COLO668 (cell line): ENCODE measurements at regions not wholly inside any gene's neighbourhood (a gene's known extent, or its start where the extent isn't known, plus 50 kb on each side); places are given as distances from the start of the nearest gene placed in this dataset.
"Not testable (repeated sequence)": the region's sequence is repeated elsewhere in the genome, so short reads cannot be mapped to it uniquely, and the experiment has no call there.

ENCODE experiments used
- DNase-seq: peaks from one replicate; lab custom pipeline; 2025; ENCODE audit not compliant: unreplicated experiment; lab: John Stamatoyannopoulos, UW

DNA sequence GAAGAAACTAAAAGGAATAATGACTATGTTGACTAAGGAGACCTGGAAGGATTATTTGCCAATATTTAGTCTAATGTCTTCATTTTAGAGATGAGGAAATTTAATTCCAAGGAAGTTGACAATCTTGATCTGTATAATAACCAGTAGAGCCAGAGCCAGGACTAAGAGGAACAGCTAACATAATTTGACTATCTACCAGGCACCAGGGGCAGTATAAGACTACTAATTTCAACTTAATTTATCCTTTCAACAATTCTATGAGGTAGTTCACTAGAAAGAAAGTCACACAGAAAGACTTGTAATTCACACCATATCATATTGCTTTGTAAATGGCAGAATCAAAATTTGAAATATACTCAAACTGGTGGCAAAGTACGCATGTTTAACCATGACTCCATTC, 273.0 kb upstream of the STXBP5 start:
- DNase-seq = no peak

DNA sequence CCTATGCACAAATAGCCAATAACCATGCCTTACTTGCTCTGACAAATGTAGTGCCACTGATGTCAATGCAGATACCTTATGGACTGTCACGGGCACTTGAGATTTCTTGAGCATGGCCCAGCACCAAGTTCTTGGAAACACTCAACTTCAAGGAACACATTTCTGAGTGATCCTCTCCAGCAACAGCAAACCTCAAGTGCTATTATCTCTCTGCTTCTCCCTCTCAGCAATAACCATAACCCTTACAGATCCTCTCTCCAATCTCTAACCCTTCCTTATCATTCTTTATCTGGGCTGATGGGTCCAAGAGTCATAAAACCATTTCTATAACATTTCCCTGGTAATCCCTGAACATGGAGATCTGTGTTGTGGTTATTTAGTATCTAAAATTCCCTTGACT, 266.9 kb upstream of the STXBP5 start:
- DNase-seq = no peak

DNA sequence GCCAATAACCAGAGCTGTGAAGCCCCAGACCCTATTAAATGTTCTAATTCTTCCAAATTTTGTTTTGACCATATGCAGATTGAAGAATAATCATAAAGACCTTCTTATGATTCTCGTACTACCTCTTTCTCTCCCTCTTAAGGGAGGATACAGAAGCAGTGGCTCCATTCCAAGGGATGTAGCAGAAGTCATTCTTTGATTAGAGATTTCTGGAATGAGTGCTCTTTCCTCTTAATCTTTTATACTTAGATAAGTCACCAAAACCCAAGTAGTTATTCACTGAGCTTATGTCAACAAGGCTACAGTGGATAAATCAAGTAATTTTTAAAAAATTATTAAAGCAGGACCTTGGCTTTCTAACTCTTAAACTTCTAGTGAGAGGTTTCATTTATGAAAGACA, 266.0 kb upstream of the STXBP5 start:
- DNase-seq = no peak

DNA sequence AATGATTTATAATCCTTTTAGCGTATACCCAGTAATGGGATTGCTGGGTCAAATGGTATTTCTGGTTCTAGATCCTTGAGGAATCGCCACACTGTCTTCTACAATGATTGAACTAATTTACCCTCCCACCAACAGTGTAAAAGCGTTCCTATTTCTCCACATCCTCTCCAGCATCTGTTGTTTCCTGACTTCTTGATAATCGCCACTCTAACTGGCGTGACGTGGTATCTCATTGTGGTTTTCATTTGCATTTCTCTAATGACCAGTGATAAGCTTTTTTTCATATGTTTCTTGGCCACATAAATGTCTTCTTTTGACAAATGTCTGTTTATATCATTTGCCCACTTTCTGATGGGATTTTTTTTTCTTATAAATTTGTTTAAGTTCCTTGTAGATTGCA, 264.8 kb upstream of the STXBP5 start:
- DNase-seq = not testable (repeated sequence)

DNA sequence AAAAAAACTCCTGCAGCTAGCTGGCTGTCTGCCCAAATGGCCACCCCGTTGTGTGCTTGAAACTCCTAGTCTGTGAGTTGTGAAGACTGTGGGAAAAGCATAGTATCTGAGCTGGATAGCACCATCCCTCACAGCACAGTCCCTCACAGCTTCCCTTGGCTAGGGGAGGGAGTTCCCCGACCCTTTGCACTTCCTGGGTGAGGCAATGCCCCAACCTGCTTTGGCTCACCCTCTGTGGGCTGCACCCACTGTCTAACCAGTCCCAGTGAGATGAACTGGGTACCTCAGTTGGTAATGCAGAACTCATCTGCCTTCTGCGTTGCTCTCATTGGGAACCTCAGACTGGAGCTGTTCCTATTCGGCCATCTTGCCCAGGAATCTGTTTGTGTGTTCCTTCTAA, 260.6 kb upstream of the STXBP5 start:
- DNase-seq = no peak

DNA sequence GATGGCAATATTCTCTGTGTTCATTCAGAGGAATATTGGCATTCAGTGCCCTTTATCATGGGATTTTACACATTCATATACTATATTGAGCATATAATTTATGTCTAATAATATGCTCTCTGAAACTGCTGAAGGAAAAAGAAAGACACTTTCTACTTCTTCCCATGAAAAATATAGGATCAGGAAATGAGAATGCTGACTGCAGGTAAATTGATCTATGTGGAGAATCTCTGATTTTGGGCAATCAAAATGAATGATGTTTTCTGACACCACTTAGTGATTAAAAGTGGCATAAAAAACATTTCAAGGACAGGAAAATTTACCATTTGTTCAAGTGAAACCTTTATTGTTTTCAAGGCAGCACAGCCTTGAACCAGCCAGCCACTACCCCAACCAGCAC, 260.1 kb upstream of the STXBP5 start:
- no peak for DNase-seq

DNA sequence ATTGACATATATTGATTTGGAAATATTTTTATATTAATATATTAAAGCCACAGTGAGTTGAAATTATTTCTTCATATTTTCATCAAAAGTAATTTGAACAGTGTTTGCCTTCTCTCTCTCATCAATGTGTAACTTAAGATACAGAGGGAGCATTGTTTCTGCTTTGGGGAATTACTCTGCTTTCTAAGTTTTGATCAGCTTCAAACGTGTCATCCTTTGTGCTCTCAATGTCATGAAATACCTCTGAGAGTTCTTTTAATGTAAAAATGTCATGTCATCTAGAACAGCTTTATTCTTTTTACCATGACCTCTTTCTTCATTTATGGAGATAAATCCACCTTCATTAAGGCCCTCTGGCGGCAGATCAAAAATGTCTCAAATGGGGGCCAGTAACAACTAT, 259.4 kb upstream of the STXBP5 start:
- DNase-seq = no peak

DNA sequence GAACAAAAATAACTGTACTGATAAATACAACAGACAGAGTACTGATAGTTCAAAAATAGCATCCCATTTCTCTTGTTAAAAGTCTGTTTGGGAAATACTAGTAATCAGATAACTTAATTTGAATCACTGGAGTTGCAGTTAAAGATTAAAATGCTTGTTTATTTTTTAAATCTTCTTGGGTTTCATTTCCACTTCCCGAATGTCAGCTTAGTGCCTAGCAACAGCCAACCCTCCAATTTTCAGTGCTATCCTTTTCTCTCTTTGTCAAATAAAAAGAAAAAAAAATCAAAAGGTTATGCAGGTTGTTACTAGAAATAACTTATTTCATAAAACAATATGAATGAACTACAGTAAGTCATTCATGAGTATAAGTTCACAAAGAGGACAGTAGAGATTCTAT, 257.7 kb upstream of the STXBP5 start:
- no peak for DNase-seq

DNA sequence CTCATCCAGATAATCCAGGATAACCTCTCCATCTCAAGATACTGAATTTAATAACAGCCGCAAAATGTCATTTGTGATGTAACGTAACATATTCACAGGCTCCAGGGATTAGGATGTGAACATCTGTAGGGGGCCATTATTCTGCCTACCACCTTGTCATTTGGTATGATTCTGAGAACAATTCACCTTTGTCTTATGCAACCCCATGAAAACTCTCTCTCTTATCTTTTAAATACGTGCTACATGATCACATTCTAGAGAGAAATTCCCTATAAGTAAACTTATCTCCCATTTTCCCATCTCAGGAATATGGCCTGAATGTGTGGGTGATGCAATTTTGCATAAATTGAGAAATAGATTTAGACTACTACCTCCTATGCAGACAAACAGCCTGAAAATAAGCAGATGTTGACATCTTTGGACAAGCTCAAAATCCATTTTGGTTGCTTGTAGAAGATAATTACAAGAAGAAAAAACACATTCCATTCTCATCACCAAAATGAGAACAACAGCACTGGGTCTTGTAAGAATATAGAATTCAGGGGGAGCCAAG, 255.4 kb upstream of the STXBP5 start:
- no peak for DNase-seq

DNA sequence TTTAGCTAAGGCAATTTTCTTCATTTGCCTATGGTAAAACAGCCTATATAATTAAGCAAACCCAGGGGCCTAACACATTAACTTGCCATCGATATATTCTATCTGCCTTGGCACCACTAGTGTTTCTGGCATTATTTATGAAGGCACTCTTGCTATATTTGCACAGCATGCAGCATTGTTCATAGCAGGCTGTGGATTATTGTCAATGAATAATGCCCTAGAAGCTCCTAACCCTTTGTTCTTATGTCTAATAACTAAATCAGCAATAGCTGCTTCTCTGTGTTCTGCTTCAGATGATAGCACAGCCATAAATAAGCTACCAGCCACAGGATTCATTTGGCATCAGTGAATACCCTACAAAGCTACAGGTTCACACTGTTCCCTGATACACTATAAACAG, 254.8 kb upstream of the STXBP5 start:
- DNase-seq = peak; percentile 1

DNA sequence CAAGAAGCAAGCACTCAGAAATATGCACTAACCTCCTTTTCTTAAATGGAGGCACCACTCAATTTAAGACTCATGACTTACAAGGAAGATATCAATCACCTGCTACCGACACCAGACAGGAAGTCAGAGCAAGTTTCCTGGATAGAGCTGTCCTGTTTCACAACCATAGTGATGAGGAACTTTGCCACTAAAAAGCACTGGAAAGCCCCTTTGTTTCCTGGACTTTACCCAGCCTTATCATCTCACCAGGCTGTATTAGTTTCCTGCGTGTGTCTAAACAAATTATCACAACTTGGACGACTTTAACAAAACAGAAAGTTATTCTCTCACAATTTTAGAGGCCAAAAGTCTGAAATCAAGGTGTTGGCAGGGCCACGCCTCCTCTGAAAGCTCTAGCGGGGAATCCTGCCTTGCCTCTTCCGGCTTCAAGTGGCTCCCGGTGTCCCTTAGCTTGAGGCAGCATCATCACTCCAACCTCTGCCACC, 253.8 kb upstream of the STXBP5 start:
- no peak for DNase-seq

DNA sequence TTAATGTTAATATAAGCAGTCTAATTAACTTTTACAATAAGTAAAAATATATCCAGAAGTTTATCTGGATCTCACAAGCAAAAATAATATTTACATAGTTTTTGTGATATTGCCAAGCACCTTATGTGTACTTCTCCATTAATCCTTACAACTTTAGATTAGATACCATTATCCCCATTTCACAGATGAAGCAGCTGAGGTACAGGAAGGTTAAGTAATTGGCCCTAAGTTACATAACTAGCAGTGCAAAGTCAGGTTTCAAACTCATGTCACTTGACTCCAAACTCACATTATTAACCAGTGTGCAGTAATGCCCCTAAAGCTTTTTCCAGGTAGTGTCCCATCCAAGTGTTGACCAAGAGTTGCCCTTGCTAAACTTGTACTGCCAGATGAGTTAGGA, 248.6 kb upstream of the STXBP5 start:
- DNase-seq = no peak

DNA sequence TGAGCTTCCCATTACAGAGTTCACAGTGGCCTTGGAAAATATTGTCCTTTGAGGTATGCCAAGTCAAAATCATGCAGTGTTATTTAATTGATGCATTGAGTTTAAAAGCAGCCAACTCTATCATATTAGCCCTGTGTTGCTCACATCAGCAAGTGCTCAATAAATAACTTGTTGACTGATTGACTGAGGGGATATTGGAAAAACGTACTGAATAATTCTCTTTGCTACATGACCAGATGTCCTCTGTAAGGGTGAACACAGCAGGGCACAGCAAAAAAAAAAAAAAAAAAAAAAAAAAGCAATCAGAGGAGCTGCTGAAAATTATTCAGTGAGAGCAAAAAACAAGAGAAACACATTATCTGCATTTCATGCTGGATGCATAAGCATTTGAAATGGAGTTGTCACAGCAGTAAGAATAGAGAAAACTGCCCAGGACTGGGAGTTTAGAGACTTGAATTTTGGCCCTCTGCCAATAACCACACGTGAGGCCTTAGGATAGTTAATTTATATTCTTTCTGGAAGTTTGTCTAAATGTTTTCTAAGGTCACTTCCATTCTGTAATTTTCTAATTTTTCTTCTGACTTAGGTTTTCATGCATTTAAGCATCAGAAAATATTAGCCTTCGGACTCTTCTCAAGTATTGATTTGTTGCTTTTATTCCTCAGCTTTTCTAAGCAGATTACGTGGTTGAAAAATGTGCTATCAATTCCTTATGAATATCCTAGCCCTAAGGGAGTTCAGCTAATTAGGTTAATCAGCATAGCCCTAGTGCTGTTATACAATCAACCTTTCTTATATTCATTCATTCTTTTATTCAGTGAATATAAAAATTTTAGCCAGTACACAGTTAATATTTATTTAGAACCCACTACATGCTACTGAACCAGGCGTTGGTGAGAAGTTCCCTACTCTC, 246.8 kb upstream of the STXBP5 start:
- DNase-seq = no peak

DNA sequence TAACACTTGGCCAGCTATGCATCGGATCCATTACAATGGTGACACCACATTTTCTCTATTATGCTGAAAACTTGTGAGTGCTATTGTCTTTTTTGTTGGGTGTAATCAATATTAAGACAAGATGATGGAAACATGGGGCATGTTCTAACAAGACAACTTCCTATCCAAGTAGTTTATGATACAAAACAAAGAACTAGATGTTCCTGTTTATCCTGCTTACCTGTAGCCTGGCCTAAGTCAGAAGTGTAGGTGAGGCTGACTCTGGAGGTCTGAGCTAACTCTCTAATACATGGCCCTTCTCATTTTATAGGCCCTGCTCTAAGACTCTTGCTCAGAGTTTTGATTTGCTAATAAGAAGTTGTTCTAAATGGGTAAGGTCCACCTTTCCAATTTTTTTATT, 242.4 kb upstream of the STXBP5 start:
- no peak for DNase-seq

DNA sequence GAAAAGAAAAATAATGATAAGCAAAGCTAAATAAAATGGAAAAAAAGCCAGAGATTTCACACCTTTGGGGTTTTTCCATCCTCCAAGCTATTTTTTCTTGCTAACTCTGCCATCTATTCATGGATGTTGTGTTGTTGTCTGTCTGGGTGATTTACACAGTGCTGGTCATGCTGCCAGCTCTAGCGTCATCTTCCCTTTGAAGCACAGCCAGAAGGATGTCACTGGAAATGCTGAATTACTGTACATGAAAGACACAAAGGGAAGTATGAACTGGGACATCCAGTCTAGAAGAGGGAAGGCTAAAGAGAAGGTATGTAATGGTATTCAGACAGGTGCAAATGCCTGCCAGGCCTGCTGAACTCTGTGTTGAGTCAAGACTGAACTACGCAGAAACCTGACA, 241.9 kb upstream of the STXBP5 start:
- DNase-seq = no peak

DNA sequence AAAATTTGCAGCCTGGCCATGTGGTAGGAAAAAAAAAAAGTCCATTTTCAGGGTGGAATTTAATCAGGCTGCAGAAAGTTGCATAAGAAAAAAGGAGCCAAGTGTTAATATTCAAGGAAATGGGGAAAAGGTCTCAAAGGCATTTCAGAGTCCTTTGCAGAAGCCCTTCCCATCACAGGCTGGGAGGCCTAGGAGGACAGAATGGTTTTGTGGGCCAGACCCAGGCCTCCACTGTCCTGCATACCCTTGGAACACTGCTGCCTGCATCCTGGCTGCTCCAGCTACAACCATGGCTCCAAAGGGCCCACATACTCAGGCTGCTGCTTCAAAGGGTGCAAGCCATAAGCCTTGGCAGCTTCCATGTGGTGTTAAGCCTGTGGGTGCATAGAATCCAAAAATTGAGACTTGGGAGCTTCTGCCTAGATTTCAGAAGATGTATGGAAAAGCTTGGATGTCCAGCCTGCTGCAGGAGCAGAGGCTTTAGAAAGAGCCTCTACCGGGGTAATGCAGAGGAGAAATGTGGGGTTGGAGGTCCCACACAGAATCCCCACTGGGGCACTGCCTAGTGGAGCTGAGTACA, 239.0 kb upstream of the STXBP5 start:
- no peak for DNase-seq

DNA sequence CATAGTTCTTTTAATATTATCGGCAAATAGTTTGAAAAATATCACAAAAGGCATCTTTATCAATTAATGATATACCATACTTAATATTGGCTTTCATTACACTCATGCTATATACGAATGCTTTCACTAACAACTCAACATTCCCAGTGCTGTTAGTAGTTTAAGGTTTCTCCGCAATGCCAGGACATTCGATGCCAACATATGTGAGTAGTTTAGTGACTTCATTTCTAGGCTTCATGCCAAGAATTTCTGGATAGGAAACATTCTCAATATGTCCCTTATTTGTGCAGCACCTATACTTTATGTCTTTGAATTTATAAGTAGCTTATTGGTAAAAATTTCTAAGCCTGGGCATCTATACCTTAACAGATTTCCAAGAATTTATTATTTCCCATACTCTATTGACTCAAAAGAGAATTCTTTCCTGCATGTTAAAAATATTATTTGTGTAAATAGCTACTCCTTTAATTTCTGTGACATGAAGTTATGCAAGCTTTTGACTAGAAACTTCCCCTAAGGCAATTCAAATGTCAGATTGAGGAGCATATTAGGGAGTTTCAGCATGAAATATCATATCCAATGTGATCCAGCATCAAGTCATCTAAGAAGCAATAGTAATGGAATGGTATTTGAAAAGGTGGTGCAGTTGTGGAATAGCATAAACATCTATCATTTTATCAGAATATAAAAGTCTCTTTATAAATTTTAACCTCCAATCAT, 236.0 kb upstream of the STXBP5 start:
- no peak for DNase-seq

DNA sequence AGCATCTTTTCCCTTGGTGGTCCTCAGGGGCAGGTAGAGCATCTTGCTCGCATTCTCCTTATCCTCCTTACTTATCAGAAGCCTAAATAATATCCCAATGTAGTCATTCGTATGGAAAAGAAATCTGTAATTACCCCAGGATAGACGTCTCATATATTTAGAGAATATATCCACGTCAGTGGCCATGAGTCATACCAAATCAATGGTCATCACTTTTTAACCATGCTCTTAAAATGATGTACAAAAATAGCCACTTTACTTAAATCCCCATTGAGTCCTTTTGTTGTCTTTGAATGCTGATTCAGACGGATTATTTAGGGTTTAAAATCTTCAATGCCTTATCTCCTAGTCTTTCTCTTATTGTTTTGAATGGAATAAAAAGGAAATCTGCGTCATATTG, 231.7 kb upstream of the STXBP5 start:
- no peak for DNase-seq

DNA sequence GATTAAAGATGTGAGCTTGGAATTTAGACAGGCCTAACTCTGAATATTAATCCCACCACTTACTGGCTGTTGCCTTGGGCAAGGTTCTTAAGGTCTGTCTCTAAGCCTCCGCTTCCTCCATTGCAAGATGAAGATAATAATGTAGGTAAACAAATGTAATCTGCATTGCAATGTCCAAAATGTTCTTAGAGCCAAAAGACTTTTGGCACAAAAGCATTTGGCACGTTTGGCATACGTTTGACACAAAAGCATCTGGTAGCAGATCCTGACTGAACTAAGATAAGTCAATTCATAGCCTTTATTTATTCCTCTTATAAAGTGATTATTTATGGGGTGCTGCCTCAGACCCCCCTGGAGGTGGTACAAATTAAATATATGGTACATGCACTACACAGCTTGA, 229.9 kb upstream of the STXBP5 start:
- DNase-seq = no peak

DNA sequence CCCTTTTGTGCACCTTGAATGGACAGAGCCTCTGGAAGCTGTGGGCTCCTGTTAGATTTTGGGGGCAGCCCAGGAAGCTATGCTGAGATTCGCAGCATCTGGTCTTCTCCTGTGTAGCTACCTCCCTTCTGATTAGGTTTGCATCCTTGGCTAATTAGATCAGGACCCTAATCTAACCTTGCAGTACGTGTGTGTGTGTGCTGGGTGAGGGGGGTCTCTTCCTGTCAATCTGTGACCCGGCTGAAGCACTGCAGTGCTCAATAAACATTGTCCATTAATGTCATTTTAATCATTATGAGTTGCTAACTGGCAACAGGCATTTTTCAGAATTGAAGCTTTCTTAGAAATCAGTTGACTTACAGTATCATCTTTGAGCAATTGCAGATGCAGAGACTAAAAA, 229.1 kb upstream of the STXBP5 start:
- no peak for DNase-seq

DNA sequence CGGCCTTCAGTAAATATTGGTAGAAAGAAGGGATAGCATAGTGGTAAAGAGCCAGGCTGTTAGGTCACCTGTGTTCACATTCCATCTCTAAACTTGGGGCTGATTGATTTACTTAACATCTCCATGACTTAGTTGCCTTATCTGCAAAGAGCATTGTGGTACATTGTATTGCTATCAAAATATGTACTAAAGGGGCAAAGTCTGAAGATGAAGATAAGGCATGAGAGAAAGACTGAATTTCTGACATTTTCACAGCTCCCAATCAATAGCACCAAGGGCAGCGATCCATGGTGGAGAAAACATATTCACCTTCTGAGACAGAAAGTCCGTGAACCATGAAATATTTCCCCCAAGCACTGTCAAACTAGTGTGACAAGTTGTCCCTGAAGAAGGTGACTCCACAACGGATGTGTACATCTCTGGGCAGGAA, 223.3 kb upstream of the STXBP5 start:
- DNase-seq = no peak

DNA sequence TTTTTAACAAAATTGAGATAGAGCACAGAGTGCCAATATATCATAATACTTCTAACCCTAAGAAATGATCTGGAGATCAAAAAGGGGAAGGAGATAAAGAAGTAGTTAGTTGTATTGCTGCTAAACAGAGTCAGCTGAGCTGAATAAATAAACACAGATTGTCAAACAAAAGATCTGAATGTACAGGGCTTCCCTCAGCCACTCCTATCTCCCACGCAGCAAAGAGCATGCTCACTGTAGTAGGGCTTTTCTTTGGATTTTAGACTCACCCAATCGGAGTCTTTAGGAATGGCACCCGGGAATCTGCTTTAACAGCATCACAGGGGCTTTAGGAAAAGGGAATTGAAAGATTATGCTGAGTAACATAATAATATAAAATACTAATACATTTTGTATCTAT, 222.2 kb upstream of the STXBP5 start:
- no peak for DNase-seq
